ENCODE measurements at regions not wholly inside any gene's neighbourhood (a gene's known extent, or its start where the extent isn't known, plus 50 kb on each side); places are given as distances from the start of the nearest gene placed in this dataset.

DNA sequence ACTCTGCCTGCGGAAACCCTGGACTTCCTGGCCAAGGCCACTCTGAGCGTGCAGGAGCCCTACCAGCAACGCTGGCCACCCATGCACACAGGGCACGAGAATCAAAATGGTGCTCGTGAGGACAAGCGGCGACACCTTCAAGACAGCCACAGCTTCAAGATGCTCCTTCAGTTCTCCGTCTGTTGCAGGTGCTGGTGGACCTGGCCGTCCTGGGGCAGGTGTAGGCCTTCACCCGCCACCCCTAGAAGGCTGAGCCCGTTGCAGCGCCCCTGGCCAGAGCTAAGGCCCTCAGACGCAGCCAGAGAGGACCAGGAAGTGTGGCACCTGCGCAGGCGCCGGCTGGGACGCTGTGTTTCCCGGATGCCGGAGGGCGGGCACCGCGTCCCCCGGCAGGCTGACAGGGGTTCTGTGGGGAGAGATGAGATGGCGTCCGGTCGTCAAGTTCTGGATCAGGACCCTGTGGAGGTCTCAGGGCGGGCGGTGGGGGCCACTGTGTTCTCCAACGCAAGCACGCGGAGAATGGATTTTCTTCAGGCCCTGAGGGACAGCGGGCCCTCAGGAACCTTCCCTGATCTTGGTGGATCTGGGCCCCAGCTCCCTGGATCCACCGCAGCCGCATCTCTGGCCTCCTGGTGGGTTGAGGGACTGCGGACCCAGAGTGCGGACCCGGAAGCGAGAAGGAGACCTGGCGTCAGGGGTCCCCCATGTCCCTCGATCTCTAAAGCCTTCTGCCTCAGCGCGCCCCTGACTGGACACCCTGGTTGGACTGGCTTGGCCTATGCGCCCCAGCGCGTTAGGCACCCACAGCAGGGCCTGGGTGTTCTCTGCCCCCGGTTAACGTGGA is 1770.8 kb upstream of the CDH9 start:
- Mint-ChIP-seq H3K4me3 (no peak overlapping the region), H3K4me1 (no peaks in the 10 kb centered on the region), H3K27ac (no peak overlapping the region), H3K36me3 (ENCODE audit: low read depth) (no peaks in the 10 kb centered on the region), H3K27me3 (ENCODE audit: insufficient read depth, low read depth, poor library complexity) (no peaks in the 10 kb centered on the region), H3K9me3 (no peaks in the 10 kb centered on the region; the same call in 2 of the 3 replicates)
- no peak overlapping the region for H3K4me3 ChIP-seq
- TF ChIP-seq EZH2 (IDR thresholded peaks at IDR 0.05; ENCODE audit: low read depth, unreplicated experiment) (no peak), CREB1 (CRISPR knock-in tag; IDR thresholded peaks at IDR 0.05; ENCODE audit: low read depth) (no peak), EZH2phosphoT487 (IDR thresholded peaks at IDR 0.05; ENCODE audit: unreplicated experiment) (no peak), JUNB (IDR thresholded peaks at IDR 0.05; ENCODE audit: unreplicated experiment) (no peak), NANOG (IDR thresholded peaks at IDR 0.05; ENCODE audit: borderline replicate concordance) (no peak), STAT1 (IDR thresholded peaks at IDR 0.05; ENCODE audit: unreplicated experiment) (no peak), ZNF114 (CRISPR knock-in tag; IDR thresholded peaks at IDR 0.05) (no peak), ZNF331 (CRISPR knock-in tag; IDR thresholded peaks at IDR 0.05; ENCODE audit: low read depth) (no peak)
- TF ChIP-seq, protein P1, sequence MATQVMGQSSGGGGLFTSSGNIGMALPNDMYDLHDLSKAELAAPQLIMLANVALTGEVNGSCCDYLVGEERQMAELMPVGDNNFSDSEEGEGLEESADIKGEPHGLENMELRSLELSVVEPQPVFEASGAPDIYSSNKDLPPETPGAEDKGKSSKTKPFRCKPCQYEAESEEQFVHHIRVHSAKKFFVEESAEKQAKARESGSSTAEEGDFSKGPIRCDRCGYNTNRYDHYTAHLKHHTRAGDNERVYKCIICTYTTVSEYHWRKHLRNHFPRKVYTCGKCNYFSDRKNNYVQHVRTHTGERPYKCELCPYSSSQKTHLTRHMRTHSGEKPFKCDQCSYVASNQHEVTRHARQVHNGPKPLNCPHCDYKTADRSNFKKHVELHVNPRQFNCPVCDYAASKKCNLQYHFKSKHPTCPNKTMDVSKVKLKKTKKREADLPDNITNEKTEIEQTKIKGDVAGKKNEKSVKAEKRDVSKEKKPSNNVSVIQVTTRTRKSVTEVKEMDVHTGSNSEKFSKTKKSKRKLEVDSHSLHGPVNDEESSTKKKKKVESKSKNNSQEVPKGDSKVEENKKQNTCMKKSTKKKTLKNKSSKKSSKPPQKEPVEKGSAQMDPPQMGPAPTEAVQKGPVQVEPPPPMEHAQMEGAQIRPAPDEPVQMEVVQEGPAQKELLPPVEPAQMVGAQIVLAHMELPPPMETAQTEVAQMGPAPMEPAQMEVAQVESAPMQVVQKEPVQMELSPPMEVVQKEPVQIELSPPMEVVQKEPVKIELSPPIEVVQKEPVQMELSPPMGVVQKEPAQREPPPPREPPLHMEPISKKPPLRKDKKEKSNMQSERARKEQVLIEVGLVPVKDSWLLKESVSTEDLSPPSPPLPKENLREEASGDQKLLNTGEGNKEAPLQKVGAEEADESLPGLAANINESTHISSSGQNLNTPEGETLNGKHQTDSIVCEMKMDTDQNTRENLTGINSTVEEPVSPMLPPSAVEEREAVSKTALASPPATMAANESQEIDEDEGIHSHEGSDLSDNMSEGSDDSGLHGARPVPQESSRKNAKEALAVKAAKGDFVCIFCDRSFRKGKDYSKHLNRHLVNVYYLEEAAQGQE (IDR thresholded peaks at IDR 0.05; ENCODE audit: unreplicated experiment), result no peak
- TF ChIP-seq, protein P2, sequence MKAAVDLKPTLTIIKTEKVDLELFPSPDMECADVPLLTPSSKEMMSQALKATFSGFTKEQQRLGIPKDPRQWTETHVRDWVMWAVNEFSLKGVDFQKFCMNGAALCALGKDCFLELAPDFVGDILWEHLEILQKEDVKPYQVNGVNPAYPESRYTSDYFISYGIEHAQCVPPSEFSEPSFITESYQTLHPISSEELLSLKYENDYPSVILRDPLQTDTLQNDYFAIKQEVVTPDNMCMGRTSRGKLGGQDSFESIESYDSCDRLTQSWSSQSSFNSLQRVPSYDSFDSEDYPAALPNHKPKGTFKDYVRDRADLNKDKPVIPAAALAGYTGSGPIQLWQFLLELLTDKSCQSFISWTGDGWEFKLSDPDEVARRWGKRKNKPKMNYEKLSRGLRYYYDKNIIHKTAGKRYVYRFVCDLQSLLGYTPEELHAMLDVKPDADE (IDR thresholded peaks at IDR 0.05), result no peak
- TF ChIP-seq, protein P3, sequence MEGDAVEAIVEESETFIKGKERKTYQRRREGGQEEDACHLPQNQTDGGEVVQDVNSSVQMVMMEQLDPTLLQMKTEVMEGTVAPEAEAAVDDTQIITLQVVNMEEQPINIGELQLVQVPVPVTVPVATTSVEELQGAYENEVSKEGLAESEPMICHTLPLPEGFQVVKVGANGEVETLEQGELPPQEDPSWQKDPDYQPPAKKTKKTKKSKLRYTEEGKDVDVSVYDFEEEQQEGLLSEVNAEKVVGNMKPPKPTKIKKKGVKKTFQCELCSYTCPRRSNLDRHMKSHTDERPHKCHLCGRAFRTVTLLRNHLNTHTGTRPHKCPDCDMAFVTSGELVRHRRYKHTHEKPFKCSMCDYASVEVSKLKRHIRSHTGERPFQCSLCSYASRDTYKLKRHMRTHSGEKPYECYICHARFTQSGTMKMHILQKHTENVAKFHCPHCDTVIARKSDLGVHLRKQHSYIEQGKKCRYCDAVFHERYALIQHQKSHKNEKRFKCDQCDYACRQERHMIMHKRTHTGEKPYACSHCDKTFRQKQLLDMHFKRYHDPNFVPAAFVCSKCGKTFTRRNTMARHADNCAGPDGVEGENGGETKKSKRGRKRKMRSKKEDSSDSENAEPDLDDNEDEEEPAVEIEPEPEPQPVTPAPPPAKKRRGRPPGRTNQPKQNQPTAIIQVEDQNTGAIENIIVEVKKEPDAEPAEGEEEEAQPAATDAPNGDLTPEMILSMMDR (conservative IDR thresholded peaks at IDR 0.05; ENCODE audit: low read depth in 2 of 2), result no peak
- TF ChIP-seq, protein P4, sequence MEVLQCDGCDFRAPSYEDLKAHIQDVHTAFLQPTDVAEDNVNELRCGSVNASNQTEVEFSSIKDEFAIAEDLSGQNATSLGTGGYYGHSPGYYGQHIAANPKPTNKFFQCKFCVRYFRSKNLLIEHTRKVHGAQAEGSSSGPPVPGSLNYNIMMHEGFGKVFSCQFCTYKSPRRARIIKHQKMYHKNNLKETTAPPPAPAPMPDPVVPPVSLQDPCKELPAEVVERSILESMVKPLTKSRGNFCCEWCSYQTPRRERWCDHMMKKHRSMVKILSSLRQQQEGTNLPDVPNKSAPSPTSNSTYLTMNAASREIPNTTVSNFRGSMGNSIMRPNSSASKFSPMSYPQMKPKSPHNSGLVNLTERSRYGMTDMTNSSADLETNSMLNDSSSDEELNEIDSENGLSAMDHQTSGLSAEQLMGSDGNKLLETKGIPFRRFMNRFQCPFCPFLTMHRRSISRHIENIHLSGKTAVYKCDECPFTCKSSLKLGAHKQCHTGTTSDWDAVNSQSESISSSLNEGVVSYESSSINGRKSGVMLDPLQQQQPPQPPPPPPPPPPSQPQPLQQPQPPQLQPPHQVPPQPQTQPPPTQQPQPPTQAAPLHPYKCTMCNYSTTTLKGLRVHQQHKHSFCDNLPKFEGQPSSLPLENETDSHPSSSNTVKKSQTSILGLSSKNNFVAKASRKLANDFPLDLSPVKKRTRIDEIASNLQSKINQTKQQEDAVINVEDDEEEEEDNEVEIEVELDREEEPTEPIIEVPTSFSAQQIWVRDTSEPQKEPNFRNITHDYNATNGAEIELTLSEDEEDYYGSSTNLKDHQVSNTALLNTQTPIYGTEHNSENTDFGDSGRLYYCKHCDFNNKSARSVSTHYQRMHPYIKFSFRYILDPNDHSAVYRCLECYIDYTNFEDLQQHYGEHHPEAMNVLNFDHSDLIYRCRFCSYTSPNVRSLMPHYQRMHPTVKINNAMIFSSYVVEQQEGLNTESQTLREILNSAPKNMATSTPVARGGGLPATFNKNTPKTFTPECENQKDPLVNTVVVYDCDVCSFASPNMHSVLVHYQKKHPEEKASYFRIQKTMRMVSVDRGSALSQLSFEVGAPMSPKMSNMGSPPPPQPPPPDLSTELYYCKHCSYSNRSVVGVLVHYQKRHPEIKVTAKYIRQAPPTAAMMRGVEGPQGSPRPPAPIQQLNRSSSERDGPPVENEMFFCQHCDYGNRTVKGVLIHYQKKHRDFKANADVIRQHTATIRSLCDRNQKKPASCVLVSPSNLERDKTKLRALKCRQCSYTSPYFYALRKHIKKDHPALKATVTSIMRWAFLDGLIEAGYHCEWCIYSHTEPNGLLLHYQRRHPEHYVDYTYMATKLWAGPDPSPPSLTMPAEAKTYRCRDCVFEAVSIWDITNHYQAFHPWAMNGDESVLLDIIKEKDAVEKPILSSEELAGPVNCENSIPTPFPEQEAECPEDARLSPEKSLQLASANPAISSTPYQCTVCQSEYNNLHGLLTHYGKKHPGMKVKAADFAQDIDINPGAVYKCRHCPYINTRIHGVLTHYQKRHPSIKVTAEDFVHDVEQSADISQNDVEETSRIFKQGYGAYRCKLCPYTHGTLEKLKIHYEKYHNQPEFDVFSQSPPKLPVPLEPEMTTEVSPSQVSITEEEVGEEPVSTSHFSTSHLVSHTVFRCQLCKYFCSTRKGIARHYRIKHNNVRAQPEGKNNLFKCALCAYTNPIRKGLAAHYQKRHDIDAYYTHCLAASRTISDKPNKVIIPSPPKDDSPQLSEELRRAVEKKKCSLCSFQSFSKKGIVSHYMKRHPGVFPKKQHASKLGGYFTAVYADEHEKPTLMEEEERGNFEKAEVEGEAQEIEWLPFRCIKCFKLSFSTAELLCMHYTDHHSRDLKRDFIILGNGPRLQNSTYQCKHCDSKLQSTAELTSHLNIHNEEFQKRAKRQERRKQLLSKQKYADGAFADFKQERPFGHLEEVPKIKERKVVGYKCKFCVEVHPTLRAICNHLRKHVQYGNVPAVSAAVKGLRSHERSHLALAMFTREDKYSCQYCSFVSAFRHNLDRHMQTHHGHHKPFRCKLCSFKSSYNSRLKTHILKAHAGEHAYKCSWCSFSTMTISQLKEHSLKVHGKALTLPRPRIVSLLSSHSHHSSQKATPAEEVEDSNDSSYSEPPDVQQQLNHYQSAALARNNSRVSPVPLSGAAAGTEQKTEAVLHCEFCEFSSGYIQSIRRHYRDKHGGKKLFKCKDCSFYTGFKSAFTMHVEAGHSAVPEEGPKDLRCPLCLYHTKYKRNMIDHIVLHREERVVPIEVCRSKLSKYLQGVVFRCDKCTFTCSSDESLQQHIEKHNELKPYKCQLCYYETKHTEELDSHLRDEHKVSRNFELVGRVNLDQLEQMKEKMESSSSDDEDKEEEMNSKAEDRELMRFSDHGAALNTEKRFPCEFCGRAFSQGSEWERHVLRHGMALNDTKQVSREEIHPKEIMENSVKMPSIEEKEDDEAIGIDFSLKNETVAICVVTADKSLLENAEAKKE (CRISPR knock-in tag; IDR thresholded peaks at IDR 0.05), result no peak
- no peaks in the 10 kb centered on the region for H3K27me3 ChIP-seq (ENCODE audit: insufficient read depth)
- no peaks in the 10 kb centered on the region for H3K79me2 ChIP-seq (replicated peaks; ENCODE audit: insufficient read depth)
- H3K36me3 ChIP-seq (ENCODE audit: insufficient read depth), result no peaks in the 10 kb centered on the region
- ATAC-seq (no peak), DNase-seq (ENCODE audit: low spot score) (no peak)
- no peaks in the 10 kb centered on the region for H3K9me2 ChIP-seq (ENCODE audit: insufficient read depth)
- no peaks in the 10 kb centered on the region for H3K4me1 ChIP-seq (ENCODE audit: insufficient read depth)
- no peaks in the 10 kb centered on the region for H4K20me1 ChIP-seq (replicated peaks; ENCODE audit: insufficient read depth)
- H3K4me2 ChIP-seq, result no peak overlapping the region
- H3F3A ChIP-seq (replicated peaks; ENCODE audit: low read depth), result no peaks in the 10 kb centered on the region
- H2AFZ ChIP-seq, result peak overlapping the region; percentile 56; the same call in 1 of the 2 replicates
- H3K27ac ChIP-seq (ENCODE audit: low read depth), result no peak overlapping the region

Data from GM23338 (cell line).